ENCODE measurements at regions not wholly inside any gene's neighbourhood (a gene's known extent, or its start where the extent isn't known, plus 50 kb on each side); places are given as distances from the start of the nearest gene placed in this dataset.

GRCh38 chr1:25089772-25090171, 142.5 kb downstream of the SYF2 start:
- Histone ChIP-seq H3K36me3 (replicated peaks; ENCODE audit: insufficient read depth, low read depth) (no peaks in the 10 kb centered on the region), H3K79me2 (no peaks in the 10 kb centered on the region), H3K9me3 (ENCODE audit: low read depth) (no peaks in the 10 kb centered on the region), H3K9me2 (replicated peaks; ENCODE audit: insufficient read depth) (no peaks in the 10 kb centered on the region), H3K4me3 (no peak overlapping the region), H2AFZ (no peak overlapping the region), H3K27ac (no peak overlapping the region), H3K27me3 (peaks cover 6% of the 10 kb centered on the region), H3K4me1 (ENCODE audit: insufficient read depth) (no peaks in the 10 kb centered on the region), H3K4me2 (no peak overlapping the region), H4K20me1 (ENCODE audit: insufficient read depth, poor library complexity, severe bottlenecking) (no peaks in the 10 kb centered on the region)
- no peak for DNase-seq (ENCODE audit: low spot score)
- WGBS (ENCODE audit: low lambda C conversion rate, missing lambda C conversion rate): 87% methylated on average over 7 of the region's 7 CpGs
- TF ChIP-seq EZH2 (IDR thresholded peaks at IDR 0.05; ENCODE audit: borderline replicate concordance) (no peak), EZH2phosphoT487 (IDR thresholded peaks at IDR 0.05; ENCODE audit: low read depth, severe bottlenecking, unreplicated experiment) (no peak), CTCF (IDR thresholded peaks at IDR 0.05; ENCODE audit: poor library complexity) (no peak)

- H2AFZ ChIP-seq: no peak overlapping the region
- H3K27me3 ChIP-seq: peaks cover 6% of the 10 kb centered on the region
- H3K36me3 ChIP-seq (replicated peaks; ENCODE audit: insufficient read depth, low read depth): no peaks in the 10 kb centered on the region
- TF ChIP-seq CTCF (IDR thresholded peaks at IDR 0.05; ENCODE audit: poor library complexity) (no peak), EZH2 (IDR thresholded peaks at IDR 0.05; ENCODE audit: borderline replicate concordance) (no peak), EZH2phosphoT487 (IDR thresholded peaks at IDR 0.05; ENCODE audit: low read depth, severe bottlenecking, unreplicated experiment) (no peak)
- no peaks in the 10 kb centered on the region for H3K9me3 ChIP-seq (ENCODE audit: low read depth)
- H3K4me3 ChIP-seq: no peak overlapping the region
- 80% methylated on average over 7 of the region's 7 CpGs for WGBS (ENCODE audit: low lambda C conversion rate, missing lambda C conversion rate)
- H3K4me1 ChIP-seq (ENCODE audit: insufficient read depth): no peaks in the 10 kb centered on the region
- no peaks in the 10 kb centered on the region for H3K9me2 ChIP-seq (replicated peaks; ENCODE audit: insufficient read depth)
- no peak overlapping the region for H3K27ac ChIP-seq
- no peaks in the 10 kb centered on the region for H3K79me2 ChIP-seq
- no peak for DNase-seq (ENCODE audit: low spot score)
- no peaks in the 10 kb centered on the region for H4K20me1 ChIP-seq (ENCODE audit: insufficient read depth, poor library complexity, severe bottlenecking)
- no peak overlapping the region for H3K4me2 ChIP-seq
Measured at GRCh38 chr1:25088946-25089345, 143.4 kb downstream of the SYF2 start.

DNA sequence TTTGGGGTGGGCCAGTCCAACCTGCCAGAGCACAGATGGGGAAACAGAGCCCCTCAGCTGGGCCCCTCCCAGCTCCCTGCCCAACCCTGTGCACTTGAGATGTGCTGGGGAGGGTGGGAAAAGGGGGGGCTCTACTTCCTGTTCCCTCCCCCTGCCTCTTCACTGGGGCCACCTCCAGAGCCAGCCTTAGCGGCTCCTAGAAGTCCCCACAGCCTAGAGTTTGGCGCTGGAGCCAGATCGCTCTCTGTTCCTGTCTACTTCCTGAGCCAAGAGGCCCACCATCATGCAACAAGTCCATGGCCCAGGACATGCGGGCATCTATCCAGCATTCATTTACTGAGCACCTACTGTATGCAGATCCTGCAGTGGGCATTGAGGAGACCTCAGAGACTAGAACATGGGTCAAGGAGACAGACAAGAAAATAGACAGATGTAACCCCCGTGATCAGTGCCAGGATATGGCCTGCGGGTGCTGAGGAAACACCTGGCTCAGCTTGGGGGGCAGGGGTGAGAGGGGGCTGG, 144.1 kb downstream of the SYF2 start:
- Histone ChIP-seq H3K4me1 (ENCODE audit: insufficient read depth) (no peaks in the 10 kb centered on the region), H3K4me3 (no peak overlapping the region), H3K27ac (no peak overlapping the region), H4K20me1 (ENCODE audit: insufficient read depth, poor library complexity, severe bottlenecking) (no peaks in the 10 kb centered on the region), H3K79me2 (no peaks in the 10 kb centered on the region), H3K4me2 (no peak overlapping the region), H2AFZ (no peak overlapping the region), H3K27me3 (peaks cover 6% of the 10 kb centered on the region), H3K36me3 (replicated peaks; ENCODE audit: insufficient read depth, low read depth) (no peaks in the 10 kb centered on the region), H3K9me2 (replicated peaks; ENCODE audit: insufficient read depth) (no peaks in the 10 kb centered on the region), H3K9me3 (ENCODE audit: low read depth) (no peaks in the 10 kb centered on the region)
- TF ChIP-seq EZH2 (IDR thresholded peaks at IDR 0.05; ENCODE audit: borderline replicate concordance) (no peak), EZH2phosphoT487 (IDR thresholded peaks at IDR 0.05; ENCODE audit: low read depth, severe bottlenecking, unreplicated experiment) (no peak), CTCF (IDR thresholded peaks at IDR 0.05; ENCODE audit: poor library complexity) (no peak)
- WGBS (ENCODE audit: low lambda C conversion rate, missing lambda C conversion rate): 91% methylated on average over 6 of the region's 6 CpGs
- DNase-seq (ENCODE audit: low spot score): no peak
